ENCODE measurements at regions not wholly inside any gene's neighbourhood (a gene's known extent, or its start where the extent isn't known, plus 50 kb on each side); places are given as distances from the start of the nearest gene placed in this dataset.

DNA sequence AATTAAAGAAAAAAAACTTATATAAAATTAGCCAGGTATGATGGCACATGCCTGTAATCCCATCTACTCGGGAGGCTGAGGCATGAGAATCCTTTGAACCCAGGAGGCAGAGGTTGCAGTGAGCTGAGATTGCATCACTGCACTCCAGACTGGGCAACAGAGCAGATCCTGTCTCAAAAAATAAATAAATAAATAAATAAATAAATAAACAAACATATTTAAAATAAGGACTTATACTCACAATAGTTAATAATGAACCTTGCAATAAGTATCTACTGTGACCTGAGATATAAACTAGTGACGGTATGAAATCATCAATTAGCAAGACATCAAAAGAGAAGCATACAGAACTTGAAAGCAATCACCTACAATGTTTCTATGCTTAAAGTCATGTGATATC lies 548.4 kb upstream of the JARID2 start:
- H3K4me3 ChIP-seq (ENCODE audit: low read length), result no peak overlapping the region
- DNase-seq (ENCODE audit: low read depth), result no peak
- TF ChIP-seq, protein P1, sequence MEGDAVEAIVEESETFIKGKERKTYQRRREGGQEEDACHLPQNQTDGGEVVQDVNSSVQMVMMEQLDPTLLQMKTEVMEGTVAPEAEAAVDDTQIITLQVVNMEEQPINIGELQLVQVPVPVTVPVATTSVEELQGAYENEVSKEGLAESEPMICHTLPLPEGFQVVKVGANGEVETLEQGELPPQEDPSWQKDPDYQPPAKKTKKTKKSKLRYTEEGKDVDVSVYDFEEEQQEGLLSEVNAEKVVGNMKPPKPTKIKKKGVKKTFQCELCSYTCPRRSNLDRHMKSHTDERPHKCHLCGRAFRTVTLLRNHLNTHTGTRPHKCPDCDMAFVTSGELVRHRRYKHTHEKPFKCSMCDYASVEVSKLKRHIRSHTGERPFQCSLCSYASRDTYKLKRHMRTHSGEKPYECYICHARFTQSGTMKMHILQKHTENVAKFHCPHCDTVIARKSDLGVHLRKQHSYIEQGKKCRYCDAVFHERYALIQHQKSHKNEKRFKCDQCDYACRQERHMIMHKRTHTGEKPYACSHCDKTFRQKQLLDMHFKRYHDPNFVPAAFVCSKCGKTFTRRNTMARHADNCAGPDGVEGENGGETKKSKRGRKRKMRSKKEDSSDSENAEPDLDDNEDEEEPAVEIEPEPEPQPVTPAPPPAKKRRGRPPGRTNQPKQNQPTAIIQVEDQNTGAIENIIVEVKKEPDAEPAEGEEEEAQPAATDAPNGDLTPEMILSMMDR (IDR thresholded peaks at IDR 0.05; ENCODE audit: insufficient read depth, low read depth, low read length, missing control alignments), result no peak

DNA sequence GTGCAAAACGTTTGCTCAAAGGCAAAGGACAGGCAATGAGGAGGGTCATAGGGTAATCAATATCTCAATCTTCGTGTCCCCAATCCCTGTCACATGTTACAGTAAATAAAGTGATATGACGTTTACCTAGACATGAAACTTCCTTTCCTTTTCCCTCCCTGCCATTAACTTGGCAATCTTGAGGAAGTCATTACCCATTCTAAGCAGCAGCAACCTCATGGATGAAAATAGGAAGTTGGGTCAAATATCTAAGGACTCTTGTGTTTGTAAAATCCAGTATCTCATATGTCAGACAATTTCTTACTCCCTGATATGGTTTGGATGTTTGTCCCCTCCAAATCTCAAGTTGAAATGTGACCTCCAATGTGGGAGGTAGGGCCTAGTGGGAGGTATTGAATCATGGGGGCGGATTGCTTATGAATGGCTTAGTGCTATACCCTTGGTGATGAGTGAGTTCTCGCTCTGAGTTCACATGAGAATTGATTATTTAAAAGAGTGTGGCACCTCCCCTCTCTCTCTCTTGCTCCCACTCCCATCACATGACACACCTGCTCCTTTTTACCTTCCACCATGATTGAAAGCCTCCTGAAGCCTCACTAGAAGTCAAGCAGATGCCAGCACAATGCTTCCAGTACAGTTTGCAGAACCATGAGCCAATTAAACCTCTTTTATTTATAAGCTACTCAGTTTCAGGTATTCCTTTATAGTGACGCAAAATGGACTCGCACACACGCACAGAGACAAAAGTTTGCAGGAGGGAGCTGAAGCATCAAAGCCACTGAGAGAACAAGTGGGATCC lies 545.9 kb upstream of the JARID2 start:
- DNase-seq (ENCODE audit: low read depth), result no peak
- TF ChIP-seq, protein P1 (IDR thresholded peaks at IDR 0.05; ENCODE audit: insufficient read depth, low read depth, low read length, missing control alignments), result no peak
- H3K4me3 ChIP-seq (ENCODE audit: low read length), result no peak overlapping the region

DNA sequence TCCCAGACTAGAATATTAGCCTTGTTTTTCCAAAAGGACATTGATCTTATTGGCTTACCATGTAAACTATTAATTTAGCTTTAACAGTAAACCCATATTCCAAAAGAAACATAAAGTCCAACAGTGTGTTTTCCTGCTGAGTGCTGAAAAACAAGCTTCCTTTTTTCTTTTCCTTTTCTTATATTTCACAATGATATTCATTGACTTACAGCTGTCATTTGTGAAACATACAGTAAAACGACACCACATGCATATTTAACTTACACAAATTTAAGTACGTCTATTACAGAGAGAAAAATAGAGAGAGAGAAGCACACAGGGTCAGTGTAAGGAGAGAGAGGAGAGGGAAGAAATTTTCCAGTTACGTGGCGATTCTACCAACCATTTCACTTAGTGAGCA lies 543.9 kb upstream of the JARID2 start:
- DNase-seq (ENCODE audit: low read depth), result no peak
- TF ChIP-seq, protein P1 (IDR thresholded peaks at IDR 0.05; ENCODE audit: insufficient read depth, low read depth, low read length, missing control alignments), result no peak
- no peak overlapping the region for H3K4me3 ChIP-seq (ENCODE audit: low read length)

DNA sequence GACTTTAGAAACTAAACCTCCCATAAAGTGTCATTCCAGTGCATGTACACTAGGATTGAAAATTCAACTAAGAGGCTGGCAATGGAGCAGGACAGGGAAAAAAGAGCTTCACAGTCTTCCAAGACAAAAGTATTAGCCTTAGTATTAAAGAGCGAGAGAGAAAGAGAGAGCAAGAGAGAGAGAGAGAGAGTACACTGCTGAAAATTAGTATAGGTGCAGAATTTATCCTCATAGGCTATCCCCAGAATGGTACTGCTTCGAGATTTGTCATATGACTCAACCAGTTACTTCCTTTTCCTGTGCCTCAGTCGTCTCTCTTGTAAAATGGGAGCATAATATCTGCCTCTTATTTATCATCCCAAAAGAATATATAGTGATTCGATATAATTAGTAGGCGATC lies 543.2 kb upstream of the JARID2 start:
- no peak overlapping the region for H3K4me3 ChIP-seq (ENCODE audit: low read length)
- DNase-seq (ENCODE audit: low read depth), result no peak
- TF ChIP-seq, protein P1 (IDR thresholded peaks at IDR 0.05; ENCODE audit: insufficient read depth, low read depth, low read length, missing control alignments), result no peak

DNA sequence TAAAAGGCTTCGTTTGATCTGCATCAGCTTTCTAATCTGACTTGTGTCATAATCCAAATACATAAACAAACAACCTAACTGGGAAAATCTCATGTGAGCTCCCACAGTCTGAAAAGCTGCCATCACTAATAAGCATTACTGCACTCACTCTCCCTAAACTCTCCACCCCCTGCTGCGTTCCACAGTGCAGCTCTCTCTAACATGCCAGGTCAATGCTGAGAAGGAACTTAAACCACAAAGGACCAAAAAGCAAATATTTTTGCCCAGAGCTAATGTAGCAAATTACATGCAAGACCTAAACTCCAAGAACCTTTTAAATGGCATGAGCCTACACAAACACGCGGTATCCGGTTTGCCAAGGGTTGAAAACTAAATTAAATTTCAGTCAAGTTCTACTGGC lies 542.3 kb upstream of the JARID2 start:
- TF ChIP-seq, protein P1 (IDR thresholded peaks at IDR 0.05; ENCODE audit: insufficient read depth, low read depth, low read length, missing control alignments), result no peak
- no peak for DNase-seq (ENCODE audit: low read depth)
- no peak overlapping the region for H3K4me3 ChIP-seq (ENCODE audit: low read length)

DNA sequence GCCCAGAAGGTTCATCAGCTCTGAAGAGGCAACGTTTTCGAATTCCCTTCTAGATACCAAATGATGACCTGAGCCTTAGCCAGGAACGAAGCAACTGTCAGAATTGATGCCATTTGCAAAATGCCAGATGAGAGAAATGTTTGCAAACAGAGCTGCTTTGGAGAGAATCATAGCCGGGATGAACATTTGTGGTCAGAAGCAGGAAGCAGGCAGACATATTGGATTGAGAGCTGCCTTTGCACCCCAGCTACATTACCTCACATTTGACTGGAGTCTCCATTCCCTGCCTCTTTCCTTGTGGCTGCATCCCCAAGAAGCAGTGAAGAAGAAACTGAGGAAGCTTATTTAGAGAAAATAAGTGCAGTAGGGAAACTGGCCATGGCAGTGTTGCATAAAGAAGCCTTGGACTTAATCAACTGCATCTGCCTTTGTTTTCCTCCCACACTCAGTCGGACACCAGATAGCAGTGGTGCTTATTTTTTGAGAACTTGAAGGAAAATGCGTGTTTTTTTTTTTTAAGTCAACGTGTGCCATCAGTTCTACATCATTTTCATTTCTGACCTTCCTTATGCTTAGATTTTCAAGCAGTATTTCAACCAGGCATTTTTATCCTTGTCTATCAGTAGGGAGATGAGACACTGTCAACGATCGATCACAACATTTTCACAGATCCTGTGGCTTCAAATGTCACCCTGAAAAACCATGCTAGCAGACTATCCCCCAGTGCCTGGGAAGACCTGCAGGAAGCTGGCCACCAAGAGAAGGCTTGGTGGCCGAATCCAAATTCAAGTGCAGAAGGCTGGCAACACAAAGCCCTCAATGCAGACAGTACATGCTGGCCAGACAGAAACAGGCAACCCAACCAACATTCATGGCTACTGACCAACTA lies 541.2 kb upstream of the JARID2 start:
- TF ChIP-seq, protein P1 (IDR thresholded peaks at IDR 0.05; ENCODE audit: insufficient read depth, low read depth, low read length, missing control alignments), result no peak

More for the DNA sequence above, 541.2 kb upstream of the JARID2 start:
- no peak overlapping the region for H3K4me3 ChIP-seq (ENCODE audit: low read length)
- no peak for DNase-seq (ENCODE audit: low read depth)
